ENCODE measurements at regions not wholly inside any gene's neighbourhood (a gene's known extent, or its start where the extent isn't known, plus 50 kb on each side); places are given as distances from the start of the nearest gene placed in this dataset.
"Not testable (repeated sequence)": the region's sequence is repeated elsewhere in the genome, so short reads cannot be mapped to it uniquely, and the experiment has no call there.

DNA sequence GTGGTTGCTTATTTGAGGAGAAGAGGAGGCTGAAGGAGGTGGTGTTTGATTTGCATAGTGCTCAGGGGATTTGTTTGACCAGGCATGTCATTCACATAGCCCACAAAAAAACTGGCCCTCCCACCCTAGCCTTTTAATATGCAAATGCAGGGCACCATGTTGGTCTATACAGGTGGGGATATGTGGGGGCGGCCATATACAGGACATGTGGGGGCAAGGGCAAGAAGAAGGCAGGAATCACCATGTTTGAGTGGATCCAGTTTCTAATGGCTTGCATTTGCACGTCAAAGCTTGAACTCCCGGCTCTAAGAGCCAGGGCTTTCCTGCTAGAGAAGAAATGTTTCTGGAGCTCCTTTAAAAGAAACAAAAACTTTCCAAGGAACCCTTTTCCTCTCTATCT lies 541.0 kb downstream of the ZWINT start:
- Histone ChIP-seq H3K9ac (ENCODE audit: low read length) (no peak overlapping the region), H3K36me3 (ENCODE audit: control insufficient read depth, insufficient read depth, low read length, severe bottlenecking) (no peaks in the 10 kb centered on the region), H3K9me3 (ENCODE audit: control insufficient read depth, low read length) (peaks cover 3% of the 10 kb centered on the region), H3K4me1 (ENCODE audit: control insufficient read depth, insufficient read depth, low read length) (no peaks in the 10 kb centered on the region), H3K4me3 (ENCODE audit: low read length) (no peak overlapping the region), H3K27me3 (replicated peaks; ENCODE audit: control insufficient read depth, insufficient read depth, low read length) (no peaks in the 10 kb centered on the region)
- DNase-seq (ENCODE audit: low read depth): no peak

GRCh38 chr10:55813451-55814170 lies 547.4 kb downstream of the ZWINT start:
- DNase-seq (ENCODE audit: low read depth): no peak
- H3K27me3 ChIP-seq (replicated peaks; ENCODE audit: control insufficient read depth, insufficient read depth, low read length): no peaks in the 10 kb centered on the region
- H3K9me3 ChIP-seq (ENCODE audit: control insufficient read depth, low read length): peaks cover 3% of the 10 kb centered on the region
- H3K36me3 ChIP-seq (ENCODE audit: control insufficient read depth, insufficient read depth, low read length, severe bottlenecking): no peaks in the 10 kb centered on the region
- H3K4me1 ChIP-seq (ENCODE audit: control insufficient read depth, insufficient read depth, low read length): no peaks in the 10 kb centered on the region
- no peak overlapping the region for H3K9ac ChIP-seq (ENCODE audit: low read length)
- H3K4me3 ChIP-seq (ENCODE audit: low read length): no peak overlapping the region

GRCh38 chr10:55803055-55803454 lies 558.0 kb downstream of the ZWINT start:
- Histone ChIP-seq H3K9ac (ENCODE audit: low read length) (no peak overlapping the region), H3K27me3 (replicated peaks; ENCODE audit: control insufficient read depth, insufficient read depth, low read length) (no peaks in the 10 kb centered on the region), H3K9me3 (ENCODE audit: control insufficient read depth, low read length) (peaks cover 8% of the 10 kb centered on the region), H3K36me3 (ENCODE audit: control insufficient read depth, insufficient read depth, low read length, severe bottlenecking) (no peaks in the 10 kb centered on the region), H3K4me1 (ENCODE audit: control insufficient read depth, insufficient read depth, low read length) (no peaks in the 10 kb centered on the region), H3K4me3 (ENCODE audit: low read length) (no peak overlapping the region)
- DNase-seq (ENCODE audit: low read depth): no peak

GRCh38 chr10:55801353-55801661 lies 559.8 kb downstream of the ZWINT start:
- H3K9me3 ChIP-seq (ENCODE audit: control insufficient read depth, low read length): peaks cover 8% of the 10 kb centered on the region
- H3K27me3 ChIP-seq (replicated peaks; ENCODE audit: control insufficient read depth, insufficient read depth, low read length): no peaks in the 10 kb centered on the region
- no peak for DNase-seq (ENCODE audit: low read depth)
- no peak overlapping the region for H3K9ac ChIP-seq (ENCODE audit: low read length)
- no peaks in the 10 kb centered on the region for H3K4me1 ChIP-seq (ENCODE audit: control insufficient read depth, insufficient read depth, low read length)
- no peaks in the 10 kb centered on the region for H3K36me3 ChIP-seq (ENCODE audit: control insufficient read depth, insufficient read depth, low read length, severe bottlenecking)
- no peak overlapping the region for H3K4me3 ChIP-seq (ENCODE audit: low read length)

DNA sequence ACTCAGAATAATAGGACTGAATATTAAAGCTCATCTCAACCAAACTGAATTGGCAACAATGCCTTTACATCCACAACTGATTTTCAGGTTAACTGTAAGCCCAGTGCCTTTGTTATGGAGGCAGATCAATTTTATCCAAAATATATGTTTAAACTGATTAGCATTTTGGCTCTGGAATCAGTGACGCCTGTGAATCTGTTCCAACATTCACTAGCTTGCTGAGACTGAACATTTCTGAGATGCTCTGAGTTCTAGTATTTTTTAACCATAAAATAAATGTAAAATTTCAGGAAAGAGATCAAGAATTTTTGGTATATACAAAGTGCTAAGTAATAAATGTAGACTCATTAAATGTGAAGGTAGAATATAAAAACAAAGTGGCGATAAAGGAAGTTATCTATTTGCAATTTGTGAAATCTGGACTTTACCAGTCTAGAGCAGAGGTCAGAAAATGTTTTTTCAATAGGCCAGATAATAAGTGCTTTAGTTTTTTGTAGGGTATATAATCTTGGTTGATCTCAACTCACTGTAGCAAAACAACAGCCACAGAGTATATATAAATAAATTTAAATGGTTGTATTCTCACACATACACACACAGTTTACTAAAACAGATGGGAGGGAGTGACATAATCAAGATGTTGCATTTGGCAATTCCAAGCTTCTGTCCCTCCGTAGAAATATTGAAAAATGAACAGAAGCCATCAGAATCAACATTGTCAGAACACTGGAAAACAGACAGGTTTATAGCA lies 560.3 kb downstream of the ZWINT start:
- no peak for DNase-seq (ENCODE audit: low read depth)

DNA sequence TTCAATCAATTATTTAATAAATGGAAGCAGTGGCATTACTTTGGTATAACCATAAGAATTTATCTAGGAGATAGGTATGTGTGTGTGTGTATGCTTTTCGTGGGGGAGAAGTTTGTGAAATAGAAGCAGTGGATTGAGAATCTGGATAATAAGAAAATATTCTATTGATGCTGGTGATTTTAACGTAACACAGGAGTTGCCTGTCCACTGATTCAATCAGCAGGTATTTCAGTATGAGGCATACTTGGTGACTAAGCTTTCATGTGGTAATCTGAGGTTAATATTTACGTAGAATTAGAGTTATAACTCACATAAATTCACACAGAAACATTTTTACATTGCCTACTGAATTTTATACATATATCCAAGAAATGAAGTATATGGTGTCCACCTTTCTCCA lies 568.0 kb downstream of the ZWINT start:
- no peak for DNase-seq (ENCODE audit: low read depth)
- Histone ChIP-seq H3K9me3 (ENCODE audit: control insufficient read depth, low read length) (no peaks in the 10 kb centered on the region), H3K9ac (ENCODE audit: low read length) (no peak overlapping the region), H3K4me3 (ENCODE audit: low read length) (no peak overlapping the region), H3K4me1 (ENCODE audit: control insufficient read depth, insufficient read depth, low read length) (no peaks in the 10 kb centered on the region), H3K36me3 (ENCODE audit: control insufficient read depth, insufficient read depth, low read length, severe bottlenecking) (no peaks in the 10 kb centered on the region), H3K27me3 (replicated peaks; ENCODE audit: control insufficient read depth, insufficient read depth, low read length) (no peaks in the 10 kb centered on the region)

More for the DNA sequence above, 560.3 kb downstream of the ZWINT start:
- Histone ChIP-seq H3K4me3 (ENCODE audit: low read length) (no peak overlapping the region), H3K9ac (ENCODE audit: low read length) (no peak overlapping the region), H3K4me1 (ENCODE audit: control insufficient read depth, insufficient read depth, low read length) (no peaks in the 10 kb centered on the region), H3K36me3 (ENCODE audit: control insufficient read depth, insufficient read depth, low read length, severe bottlenecking) (no peaks in the 10 kb centered on the region), H3K27me3 (replicated peaks; ENCODE audit: control insufficient read depth, insufficient read depth, low read length) (no peaks in the 10 kb centered on the region), H3K9me3 (ENCODE audit: control insufficient read depth, low read length) (peaks cover 8% of the 10 kb centered on the region)

DNA sequence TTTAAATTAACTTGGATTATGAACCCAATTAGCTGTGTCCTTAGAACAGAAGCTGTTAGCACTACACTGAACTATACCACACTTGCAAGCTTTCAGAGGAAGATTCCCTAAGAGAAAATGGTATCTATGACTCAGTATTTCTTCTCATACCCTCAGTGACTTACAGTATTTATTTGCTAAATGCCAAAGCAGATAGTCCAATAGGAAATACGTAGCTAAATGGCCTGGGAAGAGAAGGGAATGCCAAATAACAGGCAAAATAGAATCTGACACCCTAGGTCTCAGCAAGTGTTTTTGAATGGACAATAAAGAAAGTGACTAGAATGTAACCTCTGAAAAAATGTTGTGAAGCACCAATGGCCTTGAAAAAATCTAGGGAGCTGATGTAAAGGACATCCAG lies 570.8 kb downstream of the ZWINT start:
- not testable (repeated sequence) for H3K4me1 ChIP-seq (ENCODE audit: control insufficient read depth, insufficient read depth, low read length); H3K9me3 ChIP-seq (ENCODE audit: control insufficient read depth, low read length); H3K36me3 ChIP-seq (ENCODE audit: control insufficient read depth, insufficient read depth, low read length, severe bottlenecking); H3K27me3 ChIP-seq (replicated peaks; ENCODE audit: control insufficient read depth, insufficient read depth, low read length); H3K4me3 ChIP-seq (ENCODE audit: low read length); H3K9ac ChIP-seq (ENCODE audit: low read length); DNase-seq (ENCODE audit: low read depth)

DNA sequence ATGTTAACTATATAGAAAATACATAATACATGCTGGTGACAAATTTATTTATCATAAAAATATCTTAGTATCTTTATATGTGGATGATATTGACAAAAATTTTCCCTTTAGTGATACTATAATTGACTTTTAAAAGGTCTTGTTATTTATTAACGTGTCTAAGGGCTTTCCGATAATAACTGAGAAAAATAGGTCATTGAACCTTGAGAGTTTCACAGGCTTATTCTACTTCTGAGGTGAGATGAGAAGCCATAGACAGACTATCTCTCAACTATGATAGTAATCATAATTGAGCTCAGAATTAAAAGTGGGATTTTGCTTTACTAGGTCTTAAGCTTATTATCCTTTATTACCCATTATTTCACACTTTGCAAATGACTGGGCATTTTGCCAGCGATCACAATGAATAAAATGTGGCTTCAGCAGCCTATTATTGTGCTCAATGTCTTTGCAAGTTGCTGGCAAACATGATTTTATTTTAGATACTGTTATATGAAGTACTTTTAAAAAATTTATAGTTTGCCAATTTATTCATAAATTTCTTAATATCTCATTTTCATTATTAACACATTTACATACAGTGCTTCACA lies 574.5 kb downstream of the ZWINT start:
- Histone ChIP-seq H3K36me3 (ENCODE audit: control insufficient read depth, insufficient read depth, low read length, severe bottlenecking) (no peaks in the 10 kb centered on the region), H3K4me3 (ENCODE audit: low read length) (no peak overlapping the region)
- no peak for DNase-seq (ENCODE audit: low read depth)

DNA sequence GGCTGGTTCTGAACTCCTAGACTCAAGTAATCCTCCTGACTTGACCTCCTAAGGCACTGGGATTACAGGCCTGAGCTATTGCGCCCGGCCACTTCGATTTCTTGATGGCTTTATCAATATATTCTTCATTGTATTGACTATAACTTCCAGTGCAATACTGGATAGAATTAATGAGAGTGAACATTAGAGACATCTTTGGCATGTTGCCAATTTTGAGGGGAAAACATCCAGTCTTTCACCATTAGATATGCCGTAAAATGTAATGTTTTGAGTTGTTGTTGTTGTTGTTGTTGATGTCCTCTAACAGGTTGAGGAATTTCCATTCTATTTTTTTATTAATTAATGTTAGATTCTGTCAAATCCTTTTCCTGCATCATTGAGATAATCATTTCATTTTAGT lies 578.9 kb downstream of the ZWINT start:
- Histone ChIP-seq H3K9me3 (ENCODE audit: control insufficient read depth, low read length) (no peaks in the 10 kb centered on the region), H3K4me3 (ENCODE audit: low read length) (no peak overlapping the region), H3K4me1 (ENCODE audit: control insufficient read depth, insufficient read depth, low read length) (no peaks in the 10 kb centered on the region), H3K36me3 (ENCODE audit: control insufficient read depth, insufficient read depth, low read length, severe bottlenecking) (no peaks in the 10 kb centered on the region), H3K27me3 (replicated peaks; ENCODE audit: control insufficient read depth, insufficient read depth, low read length) (no peaks in the 10 kb centered on the region), H3K9ac (ENCODE audit: low read length) (no peak overlapping the region)
- DNase-seq (ENCODE audit: low read depth): no peak

More for the DNA sequence above, 574.5 kb downstream of the ZWINT start:
- H3K4me1 ChIP-seq (ENCODE audit: control insufficient read depth, insufficient read depth, low read length): no peaks in the 10 kb centered on the region
- no peaks in the 10 kb centered on the region for H3K27me3 ChIP-seq (replicated peaks; ENCODE audit: control insufficient read depth, insufficient read depth, low read length)
- no peaks in the 10 kb centered on the region for H3K9me3 ChIP-seq (ENCODE audit: control insufficient read depth, low read length)
- no peak overlapping the region for H3K9ac ChIP-seq (ENCODE audit: low read length)

GRCh38 chr10:55766212-55766611 lies 594.8 kb downstream of the ZWINT start:
- Histone ChIP-seq H3K36me3 (ENCODE audit: control insufficient read depth, insufficient read depth, low read length, severe bottlenecking) (no peaks in the 10 kb centered on the region), H3K4me3 (ENCODE audit: low read length) (no peak overlapping the region), H3K27me3 (replicated peaks; ENCODE audit: control insufficient read depth, insufficient read depth, low read length) (no peaks in the 10 kb centered on the region), H3K9ac (ENCODE audit: low read length) (no peak overlapping the region), H3K9me3 (ENCODE audit: control insufficient read depth, low read length) (no peaks in the 10 kb centered on the region), H3K4me1 (ENCODE audit: control insufficient read depth, insufficient read depth, low read length) (no peaks in the 10 kb centered on the region)
- DNase-seq (ENCODE audit: low read depth): no peak

GRCh38 chr10:55750458-55750857 lies 610.6 kb downstream of the ZWINT start:
- DNase-seq (ENCODE audit: low read depth): no peak
- H3K9ac ChIP-seq (ENCODE audit: low read length): no peak overlapping the region
- H3K4me3 ChIP-seq (ENCODE audit: low read length): no peak overlapping the region
- H3K36me3 ChIP-seq (ENCODE audit: control insufficient read depth, insufficient read depth, low read length, severe bottlenecking): no peaks in the 10 kb centered on the region
- peaks cover 16% of the 10 kb centered on the region for H3K4me1 ChIP-seq (ENCODE audit: control insufficient read depth, insufficient read depth, low read length)
- H3K9me3 ChIP-seq (ENCODE audit: control insufficient read depth, low read length): no peaks in the 10 kb centered on the region
- no peaks in the 10 kb centered on the region for H3K27me3 ChIP-seq (replicated peaks; ENCODE audit: control insufficient read depth, insufficient read depth, low read length)

All from adipocyte (in vitro differentiated cells).